Activated T-helper 2 cell treated with anti-CD3 and anti-CD28 coated beads, Interferon-gamma antibody, Interleukin-2, Interleukin-4, amounts not matched to agents 10 μg/mL and 5 μg/mL and 100 μg/mL, durations not matched to agents 14 hours and 24 hours and 36 hours (primary cell): ENCODE measurements at regions not wholly inside any gene's neighbourhood (a gene's known extent, or its start where the extent isn't known, plus 50 kb on each side); places are given as distances from the start of the nearest gene placed in this dataset.

ENCODE experiments used
- DNase-seq: peaks from one replicate; pipeline ENCODE4 v3.0.0; 2021; ENCODE audit warnings: low spot score
- H3K27ac Mint-ChIP-seq: one replicate; pipeline ENCODE4 v1.8.0; 2021; ENCODE audit warnings: mixed read lengths
- H3K27me3 Mint-ChIP-seq: one replicate; pipeline ENCODE4 v1.8.0; 2021; ENCODE audit warnings: low read depth, mixed read lengths
- H3K36me3 Mint-ChIP-seq: one replicate; pipeline ENCODE4 v1.8.0; 2021; ENCODE audit warnings: low read depth, mixed read lengths
- H3K4me1 Mint-ChIP-seq: one replicate; pipeline ENCODE4 v1.8.0; 2021; ENCODE audit warnings: low read depth, mixed read lengths
- H3K4me3 Mint-ChIP-seq: one replicate; pipeline ENCODE4 v1.8.0; 2021; ENCODE audit warnings: low read depth, mild to moderate bottlenecking, moderate library complexity, mixed read lengths
- H3K9me3 Mint-ChIP-seq: one replicate; pipeline ENCODE4 v1.8.0; 2021; ENCODE audit warnings: mixed read lengths
- intact Hi-C: fragments of 100-400 bp; cut with micrococcal nuclease; formaldehyde crosslinking; loops from one replicate; pipeline ENCODE4 v1.15.1; 2023

DNA sequence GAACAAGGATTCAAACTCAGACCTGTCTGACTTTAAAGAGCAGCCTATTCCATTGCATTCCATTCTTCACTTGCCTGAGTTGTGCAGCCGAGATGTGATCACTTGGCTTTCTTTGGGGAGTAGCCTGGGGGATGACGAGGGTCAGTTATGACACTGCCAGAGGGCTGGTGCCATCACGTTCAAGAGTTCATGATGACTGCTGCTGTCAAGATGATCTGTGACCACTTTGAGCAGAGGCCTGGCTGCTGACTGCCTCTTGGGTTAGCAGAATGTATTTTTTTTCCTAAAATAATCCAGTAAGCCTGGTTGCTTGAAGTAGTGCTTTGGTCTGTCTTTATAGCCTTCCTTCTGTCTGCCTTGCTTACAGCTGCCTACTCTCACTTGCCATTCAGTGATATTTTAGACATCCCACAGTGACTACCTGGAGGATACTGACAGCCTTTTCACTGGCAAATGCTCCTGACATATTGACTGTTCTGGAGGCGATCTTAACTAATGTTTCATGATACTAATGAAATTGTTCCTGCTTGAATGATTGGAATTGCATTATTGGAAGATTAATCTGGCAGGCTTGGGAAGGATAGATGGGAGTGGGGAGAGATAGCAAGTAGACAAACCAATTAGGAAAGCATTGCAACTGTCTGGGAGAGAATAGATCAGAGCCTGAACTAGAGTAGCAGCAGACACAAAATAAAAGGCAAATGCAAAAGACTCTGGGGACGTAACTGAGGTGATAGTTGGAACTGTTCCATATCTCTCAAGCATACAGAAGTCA is 221.6 kb upstream of the LCORL start:
- Mint-ChIP-seq H3K4me3 (no peak overlapping the region), H3K9me3 (no peaks in the 10 kb centered on the region), H3K27ac (no peak overlapping the region), H3K27me3 (no peaks in the 10 kb centered on the region), H3K36me3 (no peaks in the 10 kb centered on the region), H3K4me1 (no peaks in the 10 kb centered on the region)
- no peak for DNase-seq
- intact Hi-C loops: no loop called here

DNA sequence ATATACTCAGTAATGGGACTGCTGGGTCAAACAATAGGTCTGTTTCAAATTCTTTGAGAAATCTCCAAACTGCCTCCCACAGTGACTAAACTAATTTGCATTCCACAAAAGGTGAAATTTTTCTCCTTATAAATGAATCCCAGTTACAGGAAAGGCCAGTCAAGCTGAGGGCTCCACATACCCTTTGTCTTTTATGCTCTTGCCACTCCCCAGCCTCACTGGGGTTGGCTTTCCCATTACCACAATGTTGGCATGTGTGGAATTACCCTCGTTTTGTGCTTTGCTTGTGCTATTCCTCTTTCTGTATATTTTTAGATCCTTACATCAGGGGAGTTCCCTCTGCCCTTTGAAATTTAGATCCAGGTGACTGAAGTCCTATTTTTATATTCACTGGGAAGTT is 220.2 kb upstream of the LCORL start:
- Mint-ChIP-seq H3K27me3 (no peaks in the 10 kb centered on the region), H3K9me3 (no peaks in the 10 kb centered on the region), H3K4me3 (no peak overlapping the region), H3K36me3 (no peaks in the 10 kb centered on the region), H3K4me1 (no peaks in the 10 kb centered on the region), H3K27ac (no peak overlapping the region)
- intact Hi-C loops: no loop called here
- DNase-seq: no peak

DNA sequence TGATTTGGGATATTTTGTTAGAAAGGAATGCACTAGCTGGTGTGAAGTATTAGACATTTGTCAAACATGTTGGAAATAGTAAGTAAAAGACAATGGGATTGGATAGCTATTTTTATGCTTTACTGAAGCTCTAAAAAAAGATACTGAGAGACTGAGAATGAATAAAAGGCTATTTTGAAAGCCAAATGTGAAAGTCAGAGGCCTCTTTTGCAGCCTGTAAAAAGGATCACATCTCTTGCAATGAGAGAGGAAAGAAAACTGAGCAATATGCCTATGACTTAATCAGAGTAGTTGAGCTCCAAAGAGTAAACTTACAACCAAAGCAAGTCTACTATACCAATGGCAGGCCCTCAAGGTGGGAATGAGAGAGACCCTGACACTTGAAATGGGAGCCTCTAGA is 212.6 kb upstream of the LCORL start:
- no peak for DNase-seq
- intact Hi-C loops: no loop called here
- Mint-ChIP-seq H3K4me3 (no peak overlapping the region), H3K27ac (no peak overlapping the region), H3K4me1 (no peaks in the 10 kb centered on the region), H3K36me3 (no peaks in the 10 kb centered on the region), H3K9me3 (peaks cover 9% of the 10 kb centered on the region), H3K27me3 (no peaks in the 10 kb centered on the region)

- H3K36me3 Mint-ChIP-seq: no peaks in the 10 kb centered on the region
- H3K27ac Mint-ChIP-seq: no peak overlapping the region
- H3K27me3 Mint-ChIP-seq: no peaks in the 10 kb centered on the region
- no peak overlapping the region for H3K4me3 Mint-ChIP-seq
- intact Hi-C loops: no loop called here
- no peaks in the 10 kb centered on the region for H3K4me1 Mint-ChIP-seq
- no peak for DNase-seq
- H3K9me3 Mint-ChIP-seq: peaks cover 16% of the 10 kb centered on the region
Observed at GRCh38 chr4:18231726-18232125, 210.2 kb upstream of the LCORL start.

GRCh38 chr4:18227880-18228279 is 206.3 kb upstream of the LCORL start:
- peaks cover 16% of the 10 kb centered on the region for H3K9me3 Mint-ChIP-seq
- H3K27ac Mint-ChIP-seq: no peak overlapping the region
- DNase-seq: no peak
- no peaks in the 10 kb centered on the region for H3K4me1 Mint-ChIP-seq
- no peak overlapping the region for H3K4me3 Mint-ChIP-seq
- intact Hi-C loops: no loop called here
- H3K36me3 Mint-ChIP-seq: no peaks in the 10 kb centered on the region
- no peaks in the 10 kb centered on the region for H3K27me3 Mint-ChIP-seq

- Mint-ChIP-seq H3K9me3 (no peaks in the 10 kb centered on the region), H3K4me3 (no peak overlapping the region), H3K4me1 (no peaks in the 10 kb centered on the region), H3K36me3 (no peaks in the 10 kb centered on the region), H3K27me3 (no peaks in the 10 kb centered on the region), H3K27ac (no peak overlapping the region)
- intact Hi-C loops: no loop called here
- DNase-seq: no peak
Observed at GRCh38 chr4:18214411-18215055, 193.0 kb upstream of the LCORL start.

DNA sequence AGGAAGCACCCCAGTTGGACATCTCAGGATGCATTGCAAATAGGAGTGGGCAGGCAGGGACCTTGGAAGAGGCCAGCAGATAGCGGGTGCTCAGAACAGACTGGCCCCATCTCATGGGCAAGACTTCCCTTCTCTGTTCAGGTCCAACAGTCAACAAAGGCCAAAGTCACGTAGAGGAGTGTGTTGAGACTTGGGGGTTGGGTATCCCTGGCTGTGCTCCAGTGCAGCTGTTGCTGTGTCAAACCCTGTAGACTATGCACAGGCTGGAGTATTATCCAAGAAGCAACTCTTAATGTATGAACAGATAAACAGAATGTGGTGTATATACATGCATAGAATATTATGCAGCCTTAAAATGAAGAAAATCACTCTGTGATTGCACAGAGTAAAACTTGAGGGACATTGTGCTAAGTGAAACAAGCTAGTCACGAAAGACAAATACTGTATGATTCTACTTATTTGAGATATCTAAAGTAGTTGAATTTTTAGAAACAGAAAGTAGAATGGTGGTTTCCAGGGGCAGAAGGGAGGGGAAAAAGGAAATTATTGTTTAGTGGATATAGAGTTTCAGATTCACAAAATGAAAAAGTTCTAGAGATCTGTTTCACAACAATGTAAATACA is 192.1 kb upstream of the LCORL start:
- Mint-ChIP-seq H3K27ac (no peak overlapping the region), H3K36me3 (no peaks in the 10 kb centered on the region), H3K4me1 (no peaks in the 10 kb centered on the region), H3K9me3 (no peaks in the 10 kb centered on the region), H3K27me3 (no peaks in the 10 kb centered on the region), H3K4me3 (no peak overlapping the region)
- intact Hi-C loops: no loop called here
- DNase-seq: no peak

DNA sequence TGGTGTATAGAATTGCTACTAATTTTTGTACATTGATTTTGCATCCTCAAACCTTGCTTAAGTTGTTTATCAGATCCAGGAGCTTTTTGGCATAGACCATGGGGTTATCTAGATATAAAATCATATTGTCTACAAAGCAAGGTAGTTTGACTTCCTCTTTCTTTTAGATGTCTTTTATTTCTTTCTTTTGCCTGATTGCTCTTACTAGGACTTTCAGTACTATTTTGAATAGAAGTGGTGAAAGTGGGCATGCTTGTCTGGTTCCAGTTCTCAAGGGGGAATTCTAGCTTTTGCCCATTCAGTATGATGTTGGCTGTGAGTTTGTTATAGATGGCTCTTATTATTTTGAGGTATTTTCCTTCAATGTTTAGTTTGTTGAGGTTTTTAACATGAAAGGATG is 187.9 kb upstream of the LCORL start:
- no peak overlapping the region for H3K4me3 Mint-ChIP-seq
- H3K4me1 Mint-ChIP-seq: no peaks in the 10 kb centered on the region
- no peaks in the 10 kb centered on the region for H3K27me3 Mint-ChIP-seq
- intact Hi-C loops: no loop called here
- no peak overlapping the region for H3K27ac Mint-ChIP-seq
- DNase-seq: no peak
- H3K9me3 Mint-ChIP-seq: no peaks in the 10 kb centered on the region
- H3K36me3 Mint-ChIP-seq: no peaks in the 10 kb centered on the region

DNA sequence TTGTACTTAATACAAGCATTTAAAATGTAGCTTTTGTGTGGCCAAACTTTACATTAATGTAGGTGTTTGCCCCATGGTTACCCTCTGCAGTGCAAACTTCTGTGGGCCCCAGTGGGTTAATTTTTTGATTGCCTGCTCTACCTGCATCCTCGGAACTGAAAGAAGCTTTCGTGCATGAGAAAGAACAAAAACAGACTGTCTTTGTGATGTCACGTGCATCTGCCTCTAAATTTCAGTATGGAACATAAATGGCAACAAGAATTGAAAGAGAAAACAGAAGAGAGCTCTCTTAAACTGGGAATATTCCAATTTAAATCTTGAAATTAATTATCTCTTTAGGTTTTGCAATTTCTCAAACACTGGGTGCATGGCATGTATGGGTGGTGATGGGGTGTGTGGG is 182.4 kb upstream of the LCORL start:
- H3K4me3 Mint-ChIP-seq: no peak overlapping the region
- DNase-seq: no peak
- no peaks in the 10 kb centered on the region for H3K36me3 Mint-ChIP-seq
- H3K27ac Mint-ChIP-seq: no peak overlapping the region
- H3K9me3 Mint-ChIP-seq: no peaks in the 10 kb centered on the region
- no peaks in the 10 kb centered on the region for H3K4me1 Mint-ChIP-seq
- intact Hi-C loops: no loop called here
- no peaks in the 10 kb centered on the region for H3K27me3 Mint-ChIP-seq

- intact Hi-C loops: no loop called here
- no peak overlapping the region for H3K4me3 Mint-ChIP-seq
- H3K4me1 Mint-ChIP-seq: no peaks in the 10 kb centered on the region
- no peaks in the 10 kb centered on the region for H3K9me3 Mint-ChIP-seq
- H3K27me3 Mint-ChIP-seq: no peaks in the 10 kb centered on the region
- H3K27ac Mint-ChIP-seq: no peak overlapping the region
- DNase-seq: no peak
- H3K36me3 Mint-ChIP-seq: no peaks in the 10 kb centered on the region
Observed at GRCh38 chr4:18202486-18202885, 180.9 kb upstream of the LCORL start.

DNA sequence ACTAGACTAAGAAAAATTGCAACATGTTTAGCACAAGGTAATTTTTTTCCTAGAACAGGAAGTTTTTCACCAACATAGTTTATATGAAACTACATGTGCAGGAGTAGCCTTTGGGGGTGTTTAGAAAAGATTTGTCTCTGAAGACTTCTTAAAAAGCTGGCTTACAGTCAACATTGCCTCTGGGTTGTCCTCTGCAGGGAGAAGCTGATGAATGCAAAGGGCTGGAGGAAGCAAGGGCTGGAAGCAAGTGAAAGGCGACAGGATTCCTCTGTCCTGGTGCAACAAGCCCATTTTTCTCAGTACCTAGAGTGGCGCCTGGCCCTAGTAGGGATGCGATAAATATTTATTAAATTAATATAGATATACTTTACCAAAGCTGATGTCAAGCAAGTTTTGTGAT is 180.3 kb upstream of the LCORL start:
- Mint-ChIP-seq H3K9me3 (no peaks in the 10 kb centered on the region), H3K36me3 (no peaks in the 10 kb centered on the region), H3K27ac (no peak overlapping the region), H3K4me3 (no peak overlapping the region), H3K27me3 (no peaks in the 10 kb centered on the region), H3K4me1 (no peaks in the 10 kb centered on the region)
- intact Hi-C loops: no loop called here
- DNase-seq: no peak

- Mint-ChIP-seq H3K27me3 (no peaks in the 10 kb centered on the region), H3K27ac (no peak overlapping the region), H3K36me3 (no peaks in the 10 kb centered on the region), H3K4me3 (no peak overlapping the region), H3K9me3 (no peaks in the 10 kb centered on the region), H3K4me1 (no peaks in the 10 kb centered on the region)
- intact Hi-C loops: no loop called here
- no peak for DNase-seq
Observed at GRCh38 chr4:18198653-18199052, 177.1 kb upstream of the LCORL start.

DNA sequence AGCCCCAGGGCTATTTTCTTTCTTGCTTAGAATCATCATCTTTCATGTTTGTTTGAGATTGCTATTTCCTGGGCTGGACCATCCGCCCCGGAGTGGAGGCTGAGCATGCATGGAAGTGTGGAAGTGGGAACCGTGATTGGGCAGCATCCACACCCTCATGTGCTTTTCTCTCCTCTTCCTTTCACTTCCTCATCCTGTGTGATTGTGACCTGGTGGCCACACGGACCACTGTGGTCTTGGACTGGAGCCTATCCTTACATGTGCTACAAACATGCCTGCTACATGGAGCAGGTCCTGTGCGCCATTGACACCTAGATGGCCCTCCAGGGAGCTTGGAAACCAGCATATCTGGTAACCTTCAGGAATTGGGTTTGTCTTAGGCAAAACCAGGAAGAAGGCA is 175.9 kb upstream of the LCORL start:
- H3K27me3 Mint-ChIP-seq: no peaks in the 10 kb centered on the region
- DNase-seq: no peak
- no peaks in the 10 kb centered on the region for H3K36me3 Mint-ChIP-seq
- no peak overlapping the region for H3K4me3 Mint-ChIP-seq
- no peaks in the 10 kb centered on the region for H3K4me1 Mint-ChIP-seq
- H3K27ac Mint-ChIP-seq: no peak overlapping the region
- intact Hi-C loops: no loop called here
- H3K9me3 Mint-ChIP-seq: no peaks in the 10 kb centered on the region
